ENCODE measurements at regions not wholly inside any gene's neighbourhood (a gene's known extent, or its start where the extent isn't known, plus 50 kb on each side); places are given as distances from the start of the nearest gene placed in this dataset.

DNA sequence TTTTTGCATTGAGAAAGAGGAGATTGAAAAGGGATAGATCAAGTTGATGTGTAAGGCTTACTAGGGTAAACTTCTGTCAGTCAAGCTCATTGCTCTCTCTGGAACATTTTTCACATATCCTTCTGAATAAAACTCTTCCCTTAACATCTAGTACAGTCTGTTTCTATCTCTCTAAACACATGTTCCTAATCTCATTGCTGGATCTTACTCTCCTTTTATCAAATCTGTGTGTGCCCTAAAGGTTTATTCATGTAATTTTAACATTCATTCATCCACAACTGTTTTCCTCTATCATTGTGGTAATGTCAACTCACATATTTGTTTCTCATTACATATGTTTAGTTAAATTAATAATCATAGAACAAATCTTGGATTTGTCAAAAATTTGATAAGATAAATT is 277.9 kb upstream of the GULP1 start:
- Histone ChIP-seq H3K9ac (ENCODE audit: extremely low read depth, low read length, poor library complexity, severe bottlenecking) (no peak overlapping the region), H3K4me3 (ENCODE audit: low read length) (no peak overlapping the region), H3K27ac (ENCODE audit: low read depth, low read length) (no peak overlapping the region), H3K27me3 (ENCODE audit: control insufficient read depth, insufficient read depth, low read length, poor library complexity, severe bottlenecking) (no peaks in the 10 kb centered on the region), H3K36me3 (ENCODE audit: control insufficient read depth, insufficient read depth, low read length) (no peaks in the 10 kb centered on the region), H3K9me3 (ENCODE audit: control insufficient read depth, low read length) (no peaks in the 10 kb centered on the region), H3K4me1 (ENCODE audit: control insufficient read depth, insufficient read depth, low read length) (no peaks in the 10 kb centered on the region)
- Mint-ChIP-seq H3K36me3 (ENCODE audit: low read depth) (peaks cover 4% of the 10 kb centered on the region), H3K27me3 (ENCODE audit: insufficient read depth) (no peaks in the 10 kb centered on the region), H3K4me3 (no peak overlapping the region), H3K27ac (no peak overlapping the region), H3K9me3 (peaks cover 5% of the 10 kb centered on the region), H3K4me1 (no peaks in the 10 kb centered on the region)
- TF ChIP-seq, protein P1, sequence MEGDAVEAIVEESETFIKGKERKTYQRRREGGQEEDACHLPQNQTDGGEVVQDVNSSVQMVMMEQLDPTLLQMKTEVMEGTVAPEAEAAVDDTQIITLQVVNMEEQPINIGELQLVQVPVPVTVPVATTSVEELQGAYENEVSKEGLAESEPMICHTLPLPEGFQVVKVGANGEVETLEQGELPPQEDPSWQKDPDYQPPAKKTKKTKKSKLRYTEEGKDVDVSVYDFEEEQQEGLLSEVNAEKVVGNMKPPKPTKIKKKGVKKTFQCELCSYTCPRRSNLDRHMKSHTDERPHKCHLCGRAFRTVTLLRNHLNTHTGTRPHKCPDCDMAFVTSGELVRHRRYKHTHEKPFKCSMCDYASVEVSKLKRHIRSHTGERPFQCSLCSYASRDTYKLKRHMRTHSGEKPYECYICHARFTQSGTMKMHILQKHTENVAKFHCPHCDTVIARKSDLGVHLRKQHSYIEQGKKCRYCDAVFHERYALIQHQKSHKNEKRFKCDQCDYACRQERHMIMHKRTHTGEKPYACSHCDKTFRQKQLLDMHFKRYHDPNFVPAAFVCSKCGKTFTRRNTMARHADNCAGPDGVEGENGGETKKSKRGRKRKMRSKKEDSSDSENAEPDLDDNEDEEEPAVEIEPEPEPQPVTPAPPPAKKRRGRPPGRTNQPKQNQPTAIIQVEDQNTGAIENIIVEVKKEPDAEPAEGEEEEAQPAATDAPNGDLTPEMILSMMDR (conservative IDR thresholded peaks at IDR 0.05): no peak
- no peak for DNase-seq

DNA sequence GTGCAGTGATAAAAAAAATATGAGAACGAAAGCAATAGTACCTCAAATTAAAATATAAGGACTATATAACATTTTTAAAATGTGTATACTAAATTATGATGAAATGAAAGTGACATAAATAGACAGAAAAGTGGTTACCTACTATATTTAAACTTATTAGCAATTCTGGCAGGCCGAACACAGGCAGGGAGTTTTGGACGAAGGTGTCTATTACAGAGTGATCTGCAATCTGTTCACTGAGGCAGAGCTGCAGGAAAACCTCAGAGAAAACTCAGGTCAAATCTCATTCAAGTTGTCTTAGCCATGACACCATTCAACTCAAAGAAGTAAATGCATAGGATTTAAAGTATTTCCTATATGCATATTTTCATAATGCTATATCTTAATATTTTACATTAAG is 274.8 kb upstream of the GULP1 start:
- Histone ChIP-seq H3K27me3 (ENCODE audit: control insufficient read depth, insufficient read depth, low read length, poor library complexity, severe bottlenecking) (no peaks in the 10 kb centered on the region), H3K4me3 (ENCODE audit: low read length) (no peak overlapping the region), H3K9ac (ENCODE audit: extremely low read depth, low read length, poor library complexity, severe bottlenecking) (no peak overlapping the region), H3K27ac (ENCODE audit: low read depth, low read length) (no peak overlapping the region), H3K36me3 (ENCODE audit: control insufficient read depth, insufficient read depth, low read length) (peaks cover 6% of the 10 kb centered on the region), H3K9me3 (ENCODE audit: control insufficient read depth, low read length) (peaks cover 31% of the 10 kb centered on the region), H3K4me1 (ENCODE audit: control insufficient read depth, insufficient read depth, low read length) (no peaks in the 10 kb centered on the region)
- TF ChIP-seq, protein P1 (conservative IDR thresholded peaks at IDR 0.05): no peak
- H3K9me3 Mint-ChIP-seq: peaks cover 33% of the 10 kb centered on the region
- H3K4me1 Mint-ChIP-seq: no peaks in the 10 kb centered on the region
- H3K27me3 Mint-ChIP-seq (ENCODE audit: insufficient read depth): no peaks in the 10 kb centered on the region
- no peak overlapping the region for H3K27ac Mint-ChIP-seq
- H3K36me3 Mint-ChIP-seq (ENCODE audit: low read depth): peaks cover 31% of the 10 kb centered on the region
- H3K4me3 Mint-ChIP-seq: no peak overlapping the region
- no peak for DNase-seq
- 93% methylated on average over 2 of the region's 3 CpGs; no CpG with 5 or more reads in 1 of the 2 experiments for WGBS, 2 experiments (ENCODE audit: insufficient coverage in 1 of 2, insufficient read length in 1 of 2)

DNA sequence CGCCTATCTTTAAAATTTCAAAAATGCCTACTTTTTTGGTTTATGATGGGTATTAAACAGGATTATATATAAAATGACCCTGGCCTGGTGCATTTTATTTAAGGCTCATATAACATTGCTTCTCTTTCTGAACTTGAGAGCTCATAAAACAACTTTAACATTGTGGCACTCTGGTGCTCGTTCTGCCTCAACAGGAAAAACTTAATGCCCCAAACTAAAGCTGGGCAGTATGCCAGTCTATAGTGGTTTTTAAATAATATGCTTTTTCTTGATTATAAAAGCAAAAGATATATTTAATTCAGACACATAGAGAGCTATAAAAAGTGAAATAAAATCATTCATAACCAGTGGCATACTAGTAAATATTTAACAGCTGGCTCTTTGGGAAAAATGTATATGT is 269.3 kb upstream of the GULP1 start:
- TF ChIP-seq, protein P1 (conservative IDR thresholded peaks at IDR 0.05): no peak
- Histone ChIP-seq H3K4me1 (ENCODE audit: control insufficient read depth, insufficient read depth, low read length) (no peaks in the 10 kb centered on the region), H3K27ac (ENCODE audit: low read depth, low read length) (no peak overlapping the region), H3K36me3 (ENCODE audit: control insufficient read depth, insufficient read depth, low read length) (peaks cover 6% of the 10 kb centered on the region), H3K9me3 (ENCODE audit: control insufficient read depth, low read length) (peaks cover 57% of the 10 kb centered on the region), H3K9ac (ENCODE audit: extremely low read depth, low read length, poor library complexity, severe bottlenecking) (no peak overlapping the region), H3K27me3 (ENCODE audit: control insufficient read depth, insufficient read depth, low read length, poor library complexity, severe bottlenecking) (no peaks in the 10 kb centered on the region), H3K4me3 (ENCODE audit: low read length) (no peak overlapping the region)
- Mint-ChIP-seq H3K4me3 (no peak overlapping the region), H3K4me1 (peaks cover 13% of the 10 kb centered on the region), H3K27me3 (ENCODE audit: insufficient read depth) (no peaks in the 10 kb centered on the region), H3K27ac (no peak overlapping the region), H3K36me3 (ENCODE audit: low read depth) (peaks cover 55% of the 10 kb centered on the region), H3K9me3 (peaks cover 59% of the 10 kb centered on the region)
- WGBS, 2 experiments (ENCODE audit: insufficient coverage in 1 of 2, insufficient read length in 1 of 2): 82% methylated on average over 1 of the region's 2 CpGs; no CpG with 5 or more reads in 1 of the 2 experiments
- no peak for DNase-seq

Measured in endodermal cell (in vitro differentiated cells).